GM21576 (cell line): ENCODE measurements at regions not wholly inside any gene's neighbourhood (a gene's known extent, or its start where the extent isn't known, plus 50 kb on each side); places are given as distances from the start of the nearest gene placed in this dataset.

ENCODE experiments used
- ATAC-seq: cut with Tn5 transposase; IDR thresholded peaks from one replicate; pipeline ENCODE4 v1.9.1; 2021; ENCODE audit warnings: mild to moderate bottlenecking, moderate library complexity; ENCODE audit not compliant: unreplicated experiment

GRCh38 chr5:167565189-167565954 is 726.1 kb upstream of the WWC1 start:
- no peak for ATAC-seq

- no peak for ATAC-seq
Observed at GRCh38 chr5:167570431-167570830, 721.0 kb upstream of the WWC1 start.

GRCh38 chr5:167571824-167572223 is 719.6 kb upstream of the WWC1 start:
- ATAC-seq, result no peak

GRCh38 chr5:167573370-167574127 is 717.9 kb upstream of the WWC1 start:
- ATAC-seq, result no peak

- ATAC-seq, result no peak
Observed at GRCh38 chr5:167574464-167574863, 717.0 kb upstream of the WWC1 start.

- no peak for ATAC-seq
Observed at GRCh38 chr5:167575330-167575729, 716.1 kb upstream of the WWC1 start.

- no peak for ATAC-seq
Observed at GRCh38 chr5:167576126-167576525, 715.3 kb upstream of the WWC1 start.

- no peak for ATAC-seq
Observed at GRCh38 chr5:167576897-167577296, 714.5 kb upstream of the WWC1 start.

GRCh38 chr5:167577616-167578015 is 713.8 kb upstream of the WWC1 start:
- no peak for ATAC-seq

- no peak for ATAC-seq
Observed at GRCh38 chr5:167578977-167579692, 712.3 kb upstream of the WWC1 start.

GRCh38 chr5:167579693-167580055 is 711.8 kb upstream of the WWC1 start:
- ATAC-seq, result no peak

- ATAC-seq, result no peak
Observed at GRCh38 chr5:167580608-167581007, 710.8 kb upstream of the WWC1 start.

GRCh38 chr5:167582283-167582682 is 709.2 kb upstream of the WWC1 start:
- no peak for ATAC-seq

- no peak for ATAC-seq
Observed at GRCh38 chr5:167582886-167583285, 708.6 kb upstream of the WWC1 start.

GRCh38 chr5:167585184-167585583 is 706.3 kb upstream of the WWC1 start:
- ATAC-seq, result no peak

- ATAC-seq, result no peak
Observed at GRCh38 chr5:167587772-167588437, 703.5 kb upstream of the WWC1 start.

- no peak for ATAC-seq
Observed at GRCh38 chr5:167592114-167592513, 699.3 kb upstream of the WWC1 start.

- no peak for ATAC-seq
Observed at GRCh38 chr5:167593329-167594060, 698.0 kb upstream of the WWC1 start.

GRCh38 chr5:167594061-167594435 is 697.4 kb upstream of the WWC1 start:
- no peak for ATAC-seq

- no peak for ATAC-seq
Observed at GRCh38 chr5:167594750-167595149, 696.7 kb upstream of the WWC1 start.

- no peak for ATAC-seq
Observed at GRCh38 chr5:167595196-167595595, 696.2 kb upstream of the WWC1 start.
